Progenitor cell of endocrine pancreas (in vitro differentiated cells): ENCODE measurements at regions not wholly inside any gene's neighbourhood (a gene's known extent, or its start where the extent isn't known, plus 50 kb on each side); places are given as distances from the start of the nearest gene placed in this dataset.
"Not testable (repeated sequence)": the region's sequence is repeated elsewhere in the genome, so short reads cannot be mapped to it uniquely, and the experiment has no call there.

Experiments used
- DNase-seq: peaks from one replicate; pipeline ENCODE4 v3.0.0; 2021; ENCODE audit warnings: low spot score; ENCODE audit not compliant: unreplicated experiment
- H3K27ac Mint-ChIP-seq: 2 replicates; pipeline ENCODE4 v1.8.0; 2021; ENCODE audit warnings: mild to moderate bottlenecking, moderate library complexity, mixed read lengths
- H3K27me3 Mint-ChIP-seq: 2 replicates; pipeline ENCODE4 v1.8.0; 2021; ENCODE audit warnings: mixed read lengths
- H3K36me3 Mint-ChIP-seq: 2 replicates; pipeline ENCODE4 v1.8.0; 2022; ENCODE audit warnings: mixed read lengths; ENCODE audit not compliant: insufficient read depth
- H3K4me1 Mint-ChIP-seq: 2 replicates; pipeline ENCODE4 v1.8.0; 2021; ENCODE audit warnings: low read depth, mixed read lengths
- H3K4me3 Mint-ChIP-seq: 2 replicates; pipeline ENCODE4 v1.8.0; 2021; ENCODE audit warnings: low read depth, mild to moderate bottlenecking, moderate library complexity, mixed read lengths
- H3K9me3 Mint-ChIP-seq: 2 replicates; pipeline ENCODE4 v1.8.0; 2021; ENCODE audit warnings: low read depth, mixed read lengths

GRCh38 chr1:149361310-149361709 lies 113.5 kb upstream of the NBPF19 start:
- H3K27me3 Mint-ChIP-seq, H3K4me1 Mint-ChIP-seq, H3K27ac Mint-ChIP-seq, H3K9me3 Mint-ChIP-seq, DNase-seq, H3K4me3 Mint-ChIP-seq, H3K36me3 Mint-ChIP-seq: not testable (repeated sequence)

- DNase-seq, H3K4me1 Mint-ChIP-seq: not testable (repeated sequence)
Measured at GRCh38 chr1:149364188-149364981, 110.5 kb upstream of the NBPF19 start.

GRCh38 chr1:149366402-149366801 lies 108.4 kb upstream of the NBPF19 start:
- H3K27me3 Mint-ChIP-seq, DNase-seq, H3K9me3 Mint-ChIP-seq, H3K36me3 Mint-ChIP-seq, H3K4me1 Mint-ChIP-seq, H3K27ac Mint-ChIP-seq, H3K4me3 Mint-ChIP-seq: not testable (repeated sequence)

More at GRCh38 chr1:149364188-149364981, 110.5 kb upstream of the NBPF19 start:
- H3K36me3 Mint-ChIP-seq, H3K4me3 Mint-ChIP-seq, H3K9me3 Mint-ChIP-seq, H3K27ac Mint-ChIP-seq, H3K27me3 Mint-ChIP-seq: not testable (repeated sequence)

GRCh38 chr1:149367472-149368044 lies 107.3 kb upstream of the NBPF19 start:
- not testable (repeated sequence) for H3K36me3 Mint-ChIP-seq, H3K4me3 Mint-ChIP-seq, H3K27me3 Mint-ChIP-seq, H3K9me3 Mint-ChIP-seq, DNase-seq, H3K27ac Mint-ChIP-seq, H3K4me1 Mint-ChIP-seq

- not testable (repeated sequence) for H3K4me3 Mint-ChIP-seq, H3K4me1 Mint-ChIP-seq, H3K9me3 Mint-ChIP-seq, H3K27me3 Mint-ChIP-seq, H3K27ac Mint-ChIP-seq, H3K36me3 Mint-ChIP-seq, DNase-seq
Measured at GRCh38 chr1:149368337-149368736, 106.5 kb upstream of the NBPF19 start.

- H3K27ac Mint-ChIP-seq, DNase-seq, H3K4me3 Mint-ChIP-seq, H3K9me3 Mint-ChIP-seq, H3K36me3 Mint-ChIP-seq, H3K4me1 Mint-ChIP-seq, H3K27me3 Mint-ChIP-seq: not testable (repeated sequence)
Measured at GRCh38 chr1:149369081-149369480, 105.8 kb upstream of the NBPF19 start.

- not testable (repeated sequence) for H3K4me1 Mint-ChIP-seq, H3K27ac Mint-ChIP-seq
Measured at GRCh38 chr1:149371955-149372354, 102.9 kb upstream of the NBPF19 start.

GRCh38 chr1:149378462-149378861 lies 96.4 kb upstream of the NBPF19 start:
- H3K36me3 Mint-ChIP-seq, H3K27ac Mint-ChIP-seq, H3K4me1 Mint-ChIP-seq, H3K4me3 Mint-ChIP-seq, H3K9me3 Mint-ChIP-seq, DNase-seq, H3K27me3 Mint-ChIP-seq: not testable (repeated sequence)

More at GRCh38 chr1:149371955-149372354, 102.9 kb upstream of the NBPF19 start:
- not testable (repeated sequence) for H3K4me3 Mint-ChIP-seq, H3K9me3 Mint-ChIP-seq, DNase-seq, H3K27me3 Mint-ChIP-seq, H3K36me3 Mint-ChIP-seq

GRCh38 chr1:149390173-149390926 lies 84.5 kb upstream of the NBPF19 start:
- peak overlapping the region; percentile 59 for H3K27ac Mint-ChIP-seq
- H3K4me1 Mint-ChIP-seq, H3K27me3 Mint-ChIP-seq, H3K36me3 Mint-ChIP-seq, H3K9me3 Mint-ChIP-seq: not testable (repeated sequence)
- peak overlapping the region; percentile 73 for H3K4me3 Mint-ChIP-seq
- peak; percentile 71 for DNase-seq

- not testable (repeated sequence) for H3K4me3 Mint-ChIP-seq, H3K4me1 Mint-ChIP-seq, H3K27ac Mint-ChIP-seq, H3K36me3 Mint-ChIP-seq, DNase-seq, H3K27me3 Mint-ChIP-seq, H3K9me3 Mint-ChIP-seq
Measured at GRCh38 chr1:149390931-149391330, 83.9 kb upstream of the NBPF19 start.

- H3K9me3 Mint-ChIP-seq, DNase-seq, H3K4me3 Mint-ChIP-seq, H3K27me3 Mint-ChIP-seq, H3K4me1 Mint-ChIP-seq, H3K27ac Mint-ChIP-seq, H3K36me3 Mint-ChIP-seq: not testable (repeated sequence)
Measured at GRCh38 chr1:149395802-149396201, 79.0 kb upstream of the NBPF19 start.

- not testable (repeated sequence) for H3K9me3 Mint-ChIP-seq, H3K4me3 Mint-ChIP-seq, H3K27me3 Mint-ChIP-seq, H3K27ac Mint-ChIP-seq, H3K36me3 Mint-ChIP-seq, DNase-seq, H3K4me1 Mint-ChIP-seq
Measured at GRCh38 chr1:149398527-149398926, 76.3 kb upstream of the NBPF19 start.

- H3K4me3 Mint-ChIP-seq, H3K27me3 Mint-ChIP-seq, DNase-seq, H3K9me3 Mint-ChIP-seq, H3K36me3 Mint-ChIP-seq, H3K4me1 Mint-ChIP-seq, H3K27ac Mint-ChIP-seq: not testable (repeated sequence)
Measured at GRCh38 chr1:149408404-149408803, 66.4 kb upstream of the NBPF19 start.
